Thoracic aorta (tissue), 2 donors: ENCODE measurements at regions not wholly inside any gene's neighbourhood (a gene's known extent, or its start where the extent isn't known, plus 50 kb on each side); places are given as distances from the start of the nearest gene placed in this dataset.
"Not testable (repeated sequence)": the region's sequence is repeated elsewhere in the genome, so short reads cannot be mapped to it uniquely, and the experiment has no call there.

Experiments
- ATAC-seq: fragments of 150-250 bp; one replicate; pipeline ENCODE4 v1.8.0; 2017; ENCODE audit warnings: low read depth; ENCODE audit not compliant: insufficient number of reproducible peaks, low FRiP score
- DNase-seq: peaks from one replicate; pipeline ENCODE4 v3.0.0-alpha.2; 2020; ENCODE audit warnings: low spot score
- H3K27ac ChIP-seq, 2 donors: fragments of 200-600 bp; sonication (generic); 1 replicate in 1 of 2; 2 replicates in 1 of 2; pipeline ENCODE4 v1.5.1; 2016; ENCODE audit warnings: mild to moderate bottlenecking in 2 of 2, moderate library complexity in 2 of 2
- H3K27me3 ChIP-seq: fragments of 200-600 bp; sonication (generic); replicated peaks from 2 replicates; pipeline ENCODE4 v1.6.0; 2016; ENCODE audit warnings: mild to moderate bottlenecking; ENCODE audit not compliant: insufficient read depth
- H3K36me3 ChIP-seq: fragments of 200-600 bp; sonication (generic); one replicate; pipeline ENCODE4 v1.5.1; 2016
- H3K4me1 ChIP-seq, 2 donors: fragments of 200-600 bp; sonication (generic); 1 replicate in 1 of 2; 2 replicates in 1 of 2; pipeline versions ENCODE4 v1.5.1 to v1.6.0; 2016; ENCODE audit warnings: low read depth in 2 of 2, mild to moderate bottlenecking in 1 of 2; ENCODE audit not compliant: control insufficient read depth in 1 of 2
- H3K4me3 ChIP-seq: fragments of 200-600 bp; sonication (generic); 2 replicates; pipeline ENCODE4 v1.5.1; 2016; ENCODE audit warnings: mild to moderate bottlenecking
- H3K9me3 ChIP-seq: fragments of 200-600 bp; sonication (generic); 2 replicates; pipeline ENCODE4 v1.5.1; 2016
- TF ChIP-seq, protein P1 (sequence below): fragments of 200-600 bp; sonication (generic); IDR thresholded peaks from one replicate; pipeline ENCODE4 v1.5.1; 2019; ENCODE audit warnings: antibody characterized with exemption

- Histone ChIP-seq H3K36me3 (no peaks in the 10 kb centered on the region), H3K4me3 (no peak overlapping the region), H3K27me3 (no peaks in the 10 kb centered on the region), H3K4me1 (peaks cover 6 to 34% of the 10 kb centered on the region in 2 donors), H3K9me3 (no peaks in the 10 kb centered on the region), H3K27ac (peak overlapping the region in 1 of 2 donors; percentile 73)
- TF ChIP-seq, protein P1, sequence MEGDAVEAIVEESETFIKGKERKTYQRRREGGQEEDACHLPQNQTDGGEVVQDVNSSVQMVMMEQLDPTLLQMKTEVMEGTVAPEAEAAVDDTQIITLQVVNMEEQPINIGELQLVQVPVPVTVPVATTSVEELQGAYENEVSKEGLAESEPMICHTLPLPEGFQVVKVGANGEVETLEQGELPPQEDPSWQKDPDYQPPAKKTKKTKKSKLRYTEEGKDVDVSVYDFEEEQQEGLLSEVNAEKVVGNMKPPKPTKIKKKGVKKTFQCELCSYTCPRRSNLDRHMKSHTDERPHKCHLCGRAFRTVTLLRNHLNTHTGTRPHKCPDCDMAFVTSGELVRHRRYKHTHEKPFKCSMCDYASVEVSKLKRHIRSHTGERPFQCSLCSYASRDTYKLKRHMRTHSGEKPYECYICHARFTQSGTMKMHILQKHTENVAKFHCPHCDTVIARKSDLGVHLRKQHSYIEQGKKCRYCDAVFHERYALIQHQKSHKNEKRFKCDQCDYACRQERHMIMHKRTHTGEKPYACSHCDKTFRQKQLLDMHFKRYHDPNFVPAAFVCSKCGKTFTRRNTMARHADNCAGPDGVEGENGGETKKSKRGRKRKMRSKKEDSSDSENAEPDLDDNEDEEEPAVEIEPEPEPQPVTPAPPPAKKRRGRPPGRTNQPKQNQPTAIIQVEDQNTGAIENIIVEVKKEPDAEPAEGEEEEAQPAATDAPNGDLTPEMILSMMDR: no peak
- ATAC-seq (no peak), DNase-seq (no peak)
These were observed 430.1 kb upstream of the FGF16 start for GRCh38 chrX:77017093-77017492.

- H3K27me3 ChIP-seq, H3K4me1 ChIP-seq, H3K27ac ChIP-seq, H3K9me3 ChIP-seq, ATAC-seq, DNase-seq, H3K36me3 ChIP-seq: not testable (repeated sequence)
- peak overlapping the region; percentile 66 for H3K4me3 ChIP-seq
These were observed 400.9 kb upstream of the FGF16 start for GRCh38 chrX:77046180-77046810.

GRCh38 chrX:77060572-77060971 lies 386.6 kb upstream of the FGF16 start:
- no peaks in the 10 kb centered on the region for H3K9me3 ChIP-seq
- H3K27me3 ChIP-seq: no peaks in the 10 kb centered on the region
- no peak for DNase-seq
- ATAC-seq: no peak
- no peak overlapping the region for H3K27ac ChIP-seq
- no peaks in the 10 kb centered on the region for H3K4me1 ChIP-seq
- no peaks in the 10 kb centered on the region for H3K36me3 ChIP-seq
- H3K4me3 ChIP-seq: no peak overlapping the region
- TF ChIP-seq, protein P1: no peak

DNA sequence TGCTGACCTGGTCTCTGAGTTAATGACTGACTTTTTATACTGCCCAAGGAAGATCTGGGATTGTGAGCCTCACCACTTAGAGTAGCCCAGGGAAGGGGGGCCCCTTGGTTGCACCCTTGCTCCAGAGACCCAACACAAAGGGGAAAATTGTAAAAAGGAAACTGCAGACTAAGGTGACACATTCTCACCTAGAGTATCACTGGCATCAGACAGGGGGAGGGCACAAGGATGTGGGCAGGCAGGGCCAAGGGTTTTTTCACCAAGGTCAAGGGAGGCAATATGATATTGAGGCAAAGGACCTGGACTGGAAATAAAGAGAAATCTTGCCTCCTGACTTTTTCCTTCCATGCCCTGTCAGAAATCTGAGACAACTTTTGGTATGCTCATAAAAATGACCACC lies 386.2 kb upstream of the FGF16 start:
- no peaks in the 10 kb centered on the region for H3K27me3 ChIP-seq
- H3K36me3 ChIP-seq: no peaks in the 10 kb centered on the region
- no peaks in the 10 kb centered on the region for H3K9me3 ChIP-seq
- H3K4me3 ChIP-seq: no peak overlapping the region
- no peak overlapping the region for H3K27ac ChIP-seq
- H3K4me1 ChIP-seq: no peaks in the 10 kb centered on the region
- TF ChIP-seq, protein P1: no peak
- ATAC-seq (no peak), DNase-seq (no peak)

DNA sequence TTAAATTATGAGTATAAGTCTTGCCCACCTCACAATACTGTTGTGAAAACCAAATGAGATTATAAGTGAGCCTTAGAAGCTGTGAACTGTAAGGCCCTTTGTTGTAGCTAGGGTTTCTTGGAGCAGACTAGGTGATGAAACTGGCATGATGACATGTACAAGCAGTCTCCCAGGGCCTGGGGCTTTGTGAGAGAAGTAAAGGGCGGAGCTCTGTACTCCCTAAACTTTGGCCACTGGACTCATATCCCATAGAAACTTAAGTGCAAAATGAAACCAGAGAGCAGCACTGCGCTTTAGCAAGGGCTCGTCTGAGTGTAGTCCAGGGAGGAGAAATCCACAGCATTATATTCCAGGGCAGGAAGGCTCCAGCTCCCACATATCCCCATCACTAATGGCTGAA lies 385.6 kb upstream of the FGF16 start:
- H3K4me3 ChIP-seq: no peak overlapping the region
- no peaks in the 10 kb centered on the region for H3K27me3 ChIP-seq
- no peaks in the 10 kb centered on the region for H3K36me3 ChIP-seq
- H3K9me3 ChIP-seq: no peaks in the 10 kb centered on the region
- no peaks in the 10 kb centered on the region for H3K4me1 ChIP-seq
- no peak for DNase-seq
- no peak for ATAC-seq
- no peak overlapping the region for H3K27ac ChIP-seq
- TF ChIP-seq, protein P1: no peak

DNA sequence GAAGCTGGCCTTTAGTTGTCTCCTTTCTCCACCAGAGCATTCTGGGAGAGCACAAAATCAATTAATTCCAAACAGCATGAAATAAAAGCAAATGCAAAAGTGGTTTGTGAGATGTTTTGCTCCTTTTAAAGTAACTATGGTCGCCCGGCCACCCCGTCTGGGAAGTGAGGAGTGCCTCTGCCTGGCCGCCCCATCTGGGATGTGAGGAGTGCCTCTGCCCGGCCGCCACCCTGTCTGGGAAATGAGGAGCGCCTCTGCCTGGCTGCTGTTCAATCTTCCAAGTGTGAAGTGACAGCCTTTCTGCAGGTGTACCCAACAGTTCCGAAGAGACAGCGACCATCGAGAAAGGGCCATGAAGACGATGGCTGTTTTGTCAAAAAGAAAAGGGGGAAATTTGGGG lies 381.3 kb upstream of the FGF16 start:
- no peak overlapping the region for H3K4me3 ChIP-seq
- H3K27me3 ChIP-seq: no peaks in the 10 kb centered on the region
- ATAC-seq: no peak
- H3K9me3 ChIP-seq: no peaks in the 10 kb centered on the region
- H3K36me3 ChIP-seq: no peaks in the 10 kb centered on the region
- DNase-seq: no peak
- H3K4me1 ChIP-seq: no peaks in the 10 kb centered on the region
- H3K27ac ChIP-seq: no peak overlapping the region
- TF ChIP-seq, protein P1: no peak
